ENCODE measurements at regions not wholly inside any gene's neighbourhood (a gene's known extent, or its start where the extent isn't known, plus 50 kb on each side); places are given as distances from the start of the nearest gene placed in this dataset.
"Not testable (repeated sequence)": the region's sequence is repeated elsewhere in the genome, so short reads cannot be mapped to it uniquely, and the experiment has no call there.

DNA sequence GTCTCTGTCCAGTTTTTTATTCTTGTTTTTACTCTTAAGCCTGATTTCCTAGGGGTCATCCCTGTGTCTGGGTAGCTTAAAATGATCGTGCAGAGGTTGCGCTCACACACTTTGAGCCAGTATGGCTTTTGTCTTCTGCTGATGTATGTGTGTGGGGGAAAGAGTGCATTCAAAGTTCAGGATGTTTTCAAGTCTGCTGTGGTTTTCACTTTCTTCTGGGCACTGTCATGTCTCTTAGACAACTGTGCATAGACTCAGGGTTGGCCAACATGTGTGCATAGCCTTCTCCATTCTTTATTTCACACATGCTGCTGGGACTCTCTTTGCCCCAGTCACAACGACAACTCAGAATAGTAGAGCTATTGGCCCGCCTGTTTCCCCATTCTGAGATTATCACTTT is 139.1 kb downstream of the WNT7A start:
- H3K4me2 ChIP-seq (ENCODE audit: insufficient read depth, low read length), result no peak overlapping the region
- H4K20me1 ChIP-seq (replicated peaks; ENCODE audit: control insufficient read depth, extremely low read depth, insufficient read depth, low read length), result no peaks in the 10 kb centered on the region
- no peaks in the 10 kb centered on the region for H3K36me3 ChIP-seq (ENCODE audit: control insufficient read depth in 2 of 2, extremely low read depth in 1 of 2, insufficient read depth in 2 of 2, low read length in 2 of 2)
- BruUV-seq (replicated peaks), result no TSS peak
- DNase-seq (ENCODE audit: low read depth, low spot score) (no peak), FAIRE-seq (no peak)
- peaks cover 2% of the 10 kb centered on the region for H3K9me3 ChIP-seq (replicated peaks; ENCODE audit: control insufficient read depth, insufficient read depth, low read length)
- H3K79me2 ChIP-seq (ENCODE audit: control insufficient read depth, insufficient read depth, low read length), result no peaks in the 10 kb centered on the region
- H3K27me3 ChIP-seq (ENCODE audit: control insufficient read depth in 2 of 2, insufficient read depth in 2 of 2, low read length in 2 of 2), result no peaks in the 10 kb centered on the region
- CTCF ChIA-PET, result no interaction called here
- no peaks in the 10 kb centered on the region for H3K4me1 ChIP-seq (ENCODE audit: control insufficient read depth, extremely low read depth, insufficient read depth, low read length)
- no peak overlapping the region for H2AFZ ChIP-seq (ENCODE audit: low read depth, low read length)
- intact Hi-C loops (cut with micrococcal nuclease) (no loop called here), dilution Hi-C loops (cut with MboI; ENCODE audit: extremely low pct_ligation_motif_present, low sequenced_read_pairs) (no loop called here)
- no peak overlapping the region for H3K4me3 ChIP-seq (replicated peaks in 1 of 3; ENCODE audit: insufficient read depth in 1 of 3, low read depth in 1 of 3, low read length in 3 of 3)
- H3K9me1 ChIP-seq (replicated peaks; ENCODE audit: control insufficient read depth, extremely low read depth, insufficient read depth, low read length), result no peaks in the 10 kb centered on the region
- no peak for TF ChIP-seq POLR2A (IDR thresholded peaks at IDR 0.05; ENCODE audit: low read depth, low read length)
- no peak for TF ChIP-seq MYC (IDR thresholded peaks at IDR 0.05; ENCODE audit: low read depth, low read length)
- no peak for TF ChIP-seq JUN (IDR thresholded peaks at IDR 0.05; ENCODE audit: borderline replicate concordance, insufficient read depth, insufficient read length, low read depth)
- TF ChIP-seq, protein P1, sequence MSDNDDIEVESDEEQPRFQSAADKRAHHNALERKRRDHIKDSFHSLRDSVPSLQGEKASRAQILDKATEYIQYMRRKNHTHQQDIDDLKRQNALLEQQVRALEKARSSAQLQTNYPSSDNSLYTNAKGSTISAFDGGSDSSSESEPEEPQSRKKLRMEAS (IDR thresholded peaks at IDR 0.05; ENCODE audit: insufficient read depth, insufficient read length), result no peak
- no peak for TF ChIP-seq EZH2 (IDR thresholded peaks at IDR 0.05; ENCODE audit: borderline replicate concordance, low read depth, low read length, severe bottlenecking)
- TF ChIP-seq, protein P2, sequence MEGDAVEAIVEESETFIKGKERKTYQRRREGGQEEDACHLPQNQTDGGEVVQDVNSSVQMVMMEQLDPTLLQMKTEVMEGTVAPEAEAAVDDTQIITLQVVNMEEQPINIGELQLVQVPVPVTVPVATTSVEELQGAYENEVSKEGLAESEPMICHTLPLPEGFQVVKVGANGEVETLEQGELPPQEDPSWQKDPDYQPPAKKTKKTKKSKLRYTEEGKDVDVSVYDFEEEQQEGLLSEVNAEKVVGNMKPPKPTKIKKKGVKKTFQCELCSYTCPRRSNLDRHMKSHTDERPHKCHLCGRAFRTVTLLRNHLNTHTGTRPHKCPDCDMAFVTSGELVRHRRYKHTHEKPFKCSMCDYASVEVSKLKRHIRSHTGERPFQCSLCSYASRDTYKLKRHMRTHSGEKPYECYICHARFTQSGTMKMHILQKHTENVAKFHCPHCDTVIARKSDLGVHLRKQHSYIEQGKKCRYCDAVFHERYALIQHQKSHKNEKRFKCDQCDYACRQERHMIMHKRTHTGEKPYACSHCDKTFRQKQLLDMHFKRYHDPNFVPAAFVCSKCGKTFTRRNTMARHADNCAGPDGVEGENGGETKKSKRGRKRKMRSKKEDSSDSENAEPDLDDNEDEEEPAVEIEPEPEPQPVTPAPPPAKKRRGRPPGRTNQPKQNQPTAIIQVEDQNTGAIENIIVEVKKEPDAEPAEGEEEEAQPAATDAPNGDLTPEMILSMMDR (IDR thresholded peaks at IDR 0.05; ENCODE audit: extremely low read depth in 1 of 2, insufficient read depth in 1 of 2, low read depth in 1 of 2, low read length in 2 of 2), result no peak
- TF ChIP-seq GATA2 (IDR thresholded peaks at IDR 0.05; ENCODE audit: insufficient read depth, insufficient read length, low read depth, low read length), result no peak
- no peak for TF ChIP-seq POLR2AphosphoS5 (IDR thresholded peaks at IDR 0.05; ENCODE audit: insufficient read depth, low read depth, low read length)
- no peak for TF ChIP-seq FOS (IDR thresholded peaks at IDR 0.05; ENCODE audit: borderline replicate concordance, insufficient read depth, low read length)
- H3K9ac ChIP-seq (replicated peaks; ENCODE audit: extremely low read depth, insufficient read depth, low read length), result no peak overlapping the region
- POLR2A ChIA-PET, result no interaction called here
- H3K27ac ChIP-seq (ENCODE audit: insufficient read depth, low read depth, low read length), result no peak overlapping the region

DNA sequence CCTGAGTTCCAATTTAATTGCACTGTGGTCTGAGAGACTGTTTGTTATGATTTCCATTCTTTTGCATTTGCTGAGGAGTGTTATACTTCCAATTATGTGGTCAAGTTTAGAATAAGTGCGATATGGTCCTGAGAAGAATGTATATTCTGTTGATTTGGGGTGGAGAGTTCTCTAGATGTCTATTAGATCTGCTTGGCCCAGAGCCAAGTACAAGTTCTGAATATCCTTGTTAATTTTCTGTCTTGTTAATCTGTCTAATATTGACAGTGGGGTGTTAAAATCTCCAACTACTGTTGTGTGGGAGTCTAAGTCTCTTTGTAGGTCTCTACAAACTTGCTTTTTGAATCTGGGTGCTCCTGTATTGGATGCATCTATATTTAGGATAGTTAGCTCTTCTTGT is 146.1 kb downstream of the WNT7A start:
- H3K79me2 ChIP-seq (ENCODE audit: control insufficient read depth, insufficient read depth, low read length); H3K9ac ChIP-seq (replicated peaks; ENCODE audit: extremely low read depth, insufficient read depth, low read length); FAIRE-seq; intact Hi-C loops (cut with micrococcal nuclease); H2AFZ ChIP-seq (ENCODE audit: low read depth, low read length); POLR2A ChIA-PET; H3K9me3 ChIP-seq (replicated peaks; ENCODE audit: control insufficient read depth, insufficient read depth, low read length); dilution Hi-C loops (cut with MboI; ENCODE audit: extremely low pct_ligation_motif_present, low sequenced_read_pairs); H3K4me2 ChIP-seq (ENCODE audit: insufficient read depth, low read length); CTCF ChIA-PET; H3K27ac ChIP-seq (ENCODE audit: insufficient read depth, low read depth, low read length); H3K36me3 ChIP-seq (ENCODE audit: control insufficient read depth in 2 of 2, extremely low read depth in 1 of 2, insufficient read depth in 2 of 2, low read length in 2 of 2); H4K20me1 ChIP-seq (replicated peaks; ENCODE audit: control insufficient read depth, extremely low read depth, insufficient read depth, low read length); H3K4me3 ChIP-seq (replicated peaks in 1 of 3; ENCODE audit: insufficient read depth in 1 of 3, low read depth in 1 of 3, low read length in 3 of 3); H3K9me1 ChIP-seq (replicated peaks; ENCODE audit: control insufficient read depth, extremely low read depth, insufficient read depth, low read length); H3K4me1 ChIP-seq (ENCODE audit: control insufficient read depth, extremely low read depth, insufficient read depth, low read length); BruUV-seq (replicated peaks); DNase-seq (ENCODE audit: low read depth, low spot score); H3K27me3 ChIP-seq (ENCODE audit: control insufficient read depth in 2 of 2, insufficient read depth in 2 of 2, low read length in 2 of 2): not testable (repeated sequence)

Data from endothelial cell of umbilical vein (primary cell).